ENCODE measurements at regions not wholly inside any gene's neighbourhood (a gene's known extent, or its start where the extent isn't known, plus 50 kb on each side); places are given as distances from the start of the nearest gene placed in this dataset.
"Not testable (repeated sequence)": the region's sequence is repeated elsewhere in the genome, so short reads cannot be mapped to it uniquely, and the experiment has no call there.

- no peak overlapping the region for H3K4me3 ChIP-seq (ENCODE audit: low read depth, low read length)
- no peak for DNase-seq (ENCODE audit: low read depth)
- TF ChIP-seq POLR2A (IDR thresholded peaks at IDR 0.05; ENCODE audit: extremely low read depth, insufficient read length) (no peak), MYC (IDR thresholded peaks at IDR 0.05; ENCODE audit: low read depth, low read length) (no peak)
- TF ChIP-seq, protein P1, sequence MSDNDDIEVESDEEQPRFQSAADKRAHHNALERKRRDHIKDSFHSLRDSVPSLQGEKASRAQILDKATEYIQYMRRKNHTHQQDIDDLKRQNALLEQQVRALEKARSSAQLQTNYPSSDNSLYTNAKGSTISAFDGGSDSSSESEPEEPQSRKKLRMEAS (IDR thresholded peaks at IDR 0.05; ENCODE audit: low read depth, low read length) = no peak
- TF ChIP-seq, protein P2, sequence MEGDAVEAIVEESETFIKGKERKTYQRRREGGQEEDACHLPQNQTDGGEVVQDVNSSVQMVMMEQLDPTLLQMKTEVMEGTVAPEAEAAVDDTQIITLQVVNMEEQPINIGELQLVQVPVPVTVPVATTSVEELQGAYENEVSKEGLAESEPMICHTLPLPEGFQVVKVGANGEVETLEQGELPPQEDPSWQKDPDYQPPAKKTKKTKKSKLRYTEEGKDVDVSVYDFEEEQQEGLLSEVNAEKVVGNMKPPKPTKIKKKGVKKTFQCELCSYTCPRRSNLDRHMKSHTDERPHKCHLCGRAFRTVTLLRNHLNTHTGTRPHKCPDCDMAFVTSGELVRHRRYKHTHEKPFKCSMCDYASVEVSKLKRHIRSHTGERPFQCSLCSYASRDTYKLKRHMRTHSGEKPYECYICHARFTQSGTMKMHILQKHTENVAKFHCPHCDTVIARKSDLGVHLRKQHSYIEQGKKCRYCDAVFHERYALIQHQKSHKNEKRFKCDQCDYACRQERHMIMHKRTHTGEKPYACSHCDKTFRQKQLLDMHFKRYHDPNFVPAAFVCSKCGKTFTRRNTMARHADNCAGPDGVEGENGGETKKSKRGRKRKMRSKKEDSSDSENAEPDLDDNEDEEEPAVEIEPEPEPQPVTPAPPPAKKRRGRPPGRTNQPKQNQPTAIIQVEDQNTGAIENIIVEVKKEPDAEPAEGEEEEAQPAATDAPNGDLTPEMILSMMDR (IDR thresholded peaks at IDR 0.05; ENCODE audit: low read depth, low read length) = no peak
Measured at GRCh38 chr12:34108405-34108803, 86.1 kb downstream of the ALG10 start.

DNA sequence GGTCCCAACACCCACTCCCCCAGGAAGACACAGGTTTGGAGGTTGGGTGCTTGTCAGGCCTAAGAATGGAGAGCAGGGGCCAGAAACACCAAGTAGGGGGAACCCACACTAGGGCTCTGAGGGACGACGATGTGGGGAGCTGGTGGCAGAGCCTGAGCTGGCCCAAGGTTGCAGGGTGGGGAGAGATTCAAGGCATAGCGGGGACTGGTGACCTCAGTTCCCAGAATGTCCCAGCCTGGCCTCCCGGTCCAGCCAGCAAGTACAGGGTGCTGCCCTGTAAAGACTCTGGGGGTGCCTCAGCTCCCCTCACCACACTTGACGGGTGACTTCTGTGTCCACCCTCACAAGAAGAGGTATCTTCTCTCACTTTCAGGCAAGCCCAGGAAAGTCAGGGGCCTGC, 86.7 kb downstream of the ALG10 start:
- TF ChIP-seq POLR2A (IDR thresholded peaks at IDR 0.05; ENCODE audit: extremely low read depth, insufficient read length) = no peak
- TF ChIP-seq, protein P1 (IDR thresholded peaks at IDR 0.05; ENCODE audit: low read depth, low read length) = no peak
- no peak for TF ChIP-seq MYC (IDR thresholded peaks at IDR 0.05; ENCODE audit: low read depth, low read length)
- TF ChIP-seq, protein P2 (IDR thresholded peaks at IDR 0.05; ENCODE audit: low read depth, low read length) = no peak
- no peak for DNase-seq (ENCODE audit: low read depth)
- no peak overlapping the region for H3K4me3 ChIP-seq (ENCODE audit: low read depth, low read length)

- no peak for DNase-seq (ENCODE audit: low read depth)
- H3K4me3 ChIP-seq (ENCODE audit: low read depth, low read length) = no peak overlapping the region
- TF ChIP-seq MYC (IDR thresholded peaks at IDR 0.05; ENCODE audit: low read depth, low read length) = no peak
- no peak for TF ChIP-seq POLR2A (IDR thresholded peaks at IDR 0.05; ENCODE audit: extremely low read depth, insufficient read length)
- TF ChIP-seq, protein P2 (IDR thresholded peaks at IDR 0.05; ENCODE audit: low read depth, low read length) = no peak
- TF ChIP-seq, protein P1 (IDR thresholded peaks at IDR 0.05; ENCODE audit: low read depth, low read length) = no peak
Measured at GRCh38 chr12:34109390-34109789, 87.1 kb downstream of the ALG10 start.

- not testable (repeated sequence) for H3K4me3 ChIP-seq (ENCODE audit: low read depth, low read length); DNase-seq (ENCODE audit: low read depth)
Measured at GRCh38 chr12:34109909-34110531, 87.7 kb downstream of the ALG10 start.

DNA sequence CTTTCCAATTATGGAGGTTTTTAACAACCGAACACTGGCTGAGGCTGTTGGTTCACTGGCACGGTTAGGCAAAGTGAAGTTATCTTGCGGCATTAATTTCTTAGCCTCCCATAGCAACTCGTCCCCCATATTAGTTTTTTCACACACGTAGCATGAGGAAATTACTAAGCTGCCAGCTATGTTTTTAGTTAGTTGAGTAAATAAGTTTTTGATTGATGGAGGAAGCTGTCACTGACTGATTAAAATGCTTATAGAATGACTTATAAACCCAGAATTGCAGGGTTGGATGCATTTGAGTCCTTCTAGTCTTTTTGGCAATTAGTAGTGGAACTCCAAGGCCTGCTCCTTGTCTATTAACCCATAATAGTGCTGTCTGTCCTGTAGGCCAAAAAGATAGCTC, 97.1 kb downstream of the ALG10 start:
- no peak for DNase-seq (ENCODE audit: low read depth)
- TF ChIP-seq, protein P2 (IDR thresholded peaks at IDR 0.05; ENCODE audit: low read depth, low read length) = no peak
- TF ChIP-seq MYC (IDR thresholded peaks at IDR 0.05; ENCODE audit: low read depth, low read length) (no peak), POLR2A (IDR thresholded peaks at IDR 0.05; ENCODE audit: extremely low read depth, insufficient read length) (no peak)
- TF ChIP-seq, protein P1 (IDR thresholded peaks at IDR 0.05; ENCODE audit: low read depth, low read length) = no peak
- no peak overlapping the region for H3K4me3 ChIP-seq (ENCODE audit: low read depth, low read length)

DNA sequence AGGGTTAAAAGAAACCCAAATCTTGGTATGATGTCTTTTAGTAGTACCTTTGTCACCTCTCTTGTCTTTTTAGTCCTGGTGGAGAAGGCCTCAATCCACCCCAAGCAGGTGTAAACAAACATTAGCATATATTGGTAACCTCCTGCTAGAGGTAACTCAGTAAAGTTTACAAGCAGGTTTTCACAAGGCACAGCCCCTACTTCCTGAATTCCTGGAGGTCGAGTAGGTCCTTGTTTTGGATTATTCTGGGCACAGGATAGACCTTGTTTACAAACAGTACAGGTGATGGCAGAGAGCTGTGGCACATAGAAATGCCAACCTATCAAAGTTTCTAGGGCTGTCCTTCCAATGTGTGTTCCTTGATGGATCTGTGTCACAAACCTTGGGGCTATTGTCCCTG, 99.1 kb downstream of the ALG10 start:
- H3K4me3 ChIP-seq (ENCODE audit: low read depth, low read length) = no peak overlapping the region
- DNase-seq (ENCODE audit: low read depth) = no peak
- no peak for TF ChIP-seq MYC (IDR thresholded peaks at IDR 0.05; ENCODE audit: low read depth, low read length)
- TF ChIP-seq, protein P1 (IDR thresholded peaks at IDR 0.05; ENCODE audit: low read depth, low read length) = no peak
- TF ChIP-seq POLR2A (IDR thresholded peaks at IDR 0.05; ENCODE audit: extremely low read depth, insufficient read length) = no peak
- TF ChIP-seq, protein P2 (IDR thresholded peaks at IDR 0.05; ENCODE audit: low read depth, low read length) = no peak
